ENCODE measurements at regions not wholly inside any gene's neighbourhood (a gene's known extent, or its start where the extent isn't known, plus 50 kb on each side); places are given as distances from the start of the nearest gene placed in this dataset.

DNA sequence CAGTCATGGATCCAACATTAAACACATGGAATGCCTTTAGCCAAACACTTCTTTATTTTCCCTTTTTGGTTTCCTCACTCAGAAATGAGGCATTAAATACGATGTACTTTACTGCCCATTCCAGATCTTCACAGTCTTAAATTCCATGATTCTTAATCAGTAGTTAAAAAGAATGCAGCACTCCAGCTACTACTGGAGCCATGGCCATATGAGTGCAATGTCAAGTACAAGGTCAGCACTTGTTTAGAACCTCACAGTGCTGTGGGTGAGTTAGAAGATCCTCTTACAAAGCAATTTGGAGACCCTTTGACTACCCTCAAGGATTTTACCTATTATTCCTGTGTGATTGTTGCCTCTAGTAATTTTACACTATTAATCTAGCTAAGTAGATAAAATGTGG is 550.3 kb upstream of the LRRTM1 start:
- DNase-seq (ENCODE audit: low read depth, low spot score) (no peak), ATAC-seq (no peak)
- intact Hi-C loops (cut with micrococcal nuclease; ENCODE audit: unreplicated experiment) = no loop called here
- POLR2A ChIA-PET = no interaction called here
- H3K4me3 ChIP-seq (ENCODE audit: low read depth in 2 of 2, low read length in 2 of 2) = no peak overlapping the region
- no peaks in the 10 kb centered on the region for H3K9me3 ChIP-seq (ENCODE audit: control insufficient read depth, insufficient read depth, low read depth, low read length)
- BruUV-seq (replicated peaks) = no TSS peak
- CTCF ChIA-PET = no interaction called here
- H3K27me3 ChIP-seq (ENCODE audit: control insufficient read depth, insufficient read depth, low read length) = no peaks in the 10 kb centered on the region
- no peaks in the 10 kb centered on the region for H3K4me1 ChIP-seq (ENCODE audit: control insufficient read depth, insufficient read depth, low read length)
- TF ChIP-seq, protein P1, sequence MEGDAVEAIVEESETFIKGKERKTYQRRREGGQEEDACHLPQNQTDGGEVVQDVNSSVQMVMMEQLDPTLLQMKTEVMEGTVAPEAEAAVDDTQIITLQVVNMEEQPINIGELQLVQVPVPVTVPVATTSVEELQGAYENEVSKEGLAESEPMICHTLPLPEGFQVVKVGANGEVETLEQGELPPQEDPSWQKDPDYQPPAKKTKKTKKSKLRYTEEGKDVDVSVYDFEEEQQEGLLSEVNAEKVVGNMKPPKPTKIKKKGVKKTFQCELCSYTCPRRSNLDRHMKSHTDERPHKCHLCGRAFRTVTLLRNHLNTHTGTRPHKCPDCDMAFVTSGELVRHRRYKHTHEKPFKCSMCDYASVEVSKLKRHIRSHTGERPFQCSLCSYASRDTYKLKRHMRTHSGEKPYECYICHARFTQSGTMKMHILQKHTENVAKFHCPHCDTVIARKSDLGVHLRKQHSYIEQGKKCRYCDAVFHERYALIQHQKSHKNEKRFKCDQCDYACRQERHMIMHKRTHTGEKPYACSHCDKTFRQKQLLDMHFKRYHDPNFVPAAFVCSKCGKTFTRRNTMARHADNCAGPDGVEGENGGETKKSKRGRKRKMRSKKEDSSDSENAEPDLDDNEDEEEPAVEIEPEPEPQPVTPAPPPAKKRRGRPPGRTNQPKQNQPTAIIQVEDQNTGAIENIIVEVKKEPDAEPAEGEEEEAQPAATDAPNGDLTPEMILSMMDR (IDR thresholded peaks at IDR 0.05) = no peak
- TF ChIP-seq, protein P2, sequence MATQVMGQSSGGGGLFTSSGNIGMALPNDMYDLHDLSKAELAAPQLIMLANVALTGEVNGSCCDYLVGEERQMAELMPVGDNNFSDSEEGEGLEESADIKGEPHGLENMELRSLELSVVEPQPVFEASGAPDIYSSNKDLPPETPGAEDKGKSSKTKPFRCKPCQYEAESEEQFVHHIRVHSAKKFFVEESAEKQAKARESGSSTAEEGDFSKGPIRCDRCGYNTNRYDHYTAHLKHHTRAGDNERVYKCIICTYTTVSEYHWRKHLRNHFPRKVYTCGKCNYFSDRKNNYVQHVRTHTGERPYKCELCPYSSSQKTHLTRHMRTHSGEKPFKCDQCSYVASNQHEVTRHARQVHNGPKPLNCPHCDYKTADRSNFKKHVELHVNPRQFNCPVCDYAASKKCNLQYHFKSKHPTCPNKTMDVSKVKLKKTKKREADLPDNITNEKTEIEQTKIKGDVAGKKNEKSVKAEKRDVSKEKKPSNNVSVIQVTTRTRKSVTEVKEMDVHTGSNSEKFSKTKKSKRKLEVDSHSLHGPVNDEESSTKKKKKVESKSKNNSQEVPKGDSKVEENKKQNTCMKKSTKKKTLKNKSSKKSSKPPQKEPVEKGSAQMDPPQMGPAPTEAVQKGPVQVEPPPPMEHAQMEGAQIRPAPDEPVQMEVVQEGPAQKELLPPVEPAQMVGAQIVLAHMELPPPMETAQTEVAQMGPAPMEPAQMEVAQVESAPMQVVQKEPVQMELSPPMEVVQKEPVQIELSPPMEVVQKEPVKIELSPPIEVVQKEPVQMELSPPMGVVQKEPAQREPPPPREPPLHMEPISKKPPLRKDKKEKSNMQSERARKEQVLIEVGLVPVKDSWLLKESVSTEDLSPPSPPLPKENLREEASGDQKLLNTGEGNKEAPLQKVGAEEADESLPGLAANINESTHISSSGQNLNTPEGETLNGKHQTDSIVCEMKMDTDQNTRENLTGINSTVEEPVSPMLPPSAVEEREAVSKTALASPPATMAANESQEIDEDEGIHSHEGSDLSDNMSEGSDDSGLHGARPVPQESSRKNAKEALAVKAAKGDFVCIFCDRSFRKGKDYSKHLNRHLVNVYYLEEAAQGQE (IDR thresholded peaks at IDR 0.05; ENCODE audit: insufficient read depth in 1 of 2, low read depth in 2 of 2, low read length in 1 of 2) = no peak
- no peak for TF ChIP-seq SIN3A (IDR thresholded peaks at IDR 0.05; ENCODE audit: borderline replicate concordance, insufficient read depth, low read depth, low read length)
- no peak for TF ChIP-seq TCF7L2 (IDR thresholded peaks at IDR 0.05; ENCODE audit: low read depth, low read length)
- TF ChIP-seq POLR2AphosphoS5 (IDR thresholded peaks at IDR 0.05; ENCODE audit: low read depth, low read length) = no peak
- in situ Hi-C loops (cut with HindIII; ENCODE audit: low pct_unique_long_range_greater_than_20kb, low sequenced_read_pairs) = no loop called here
- H3K27ac ChIP-seq (ENCODE audit: low read length) = no peak overlapping the region
- no peaks in the 10 kb centered on the region for H3K36me3 ChIP-seq (ENCODE audit: control insufficient read depth, insufficient read depth, low read length)

DNA sequence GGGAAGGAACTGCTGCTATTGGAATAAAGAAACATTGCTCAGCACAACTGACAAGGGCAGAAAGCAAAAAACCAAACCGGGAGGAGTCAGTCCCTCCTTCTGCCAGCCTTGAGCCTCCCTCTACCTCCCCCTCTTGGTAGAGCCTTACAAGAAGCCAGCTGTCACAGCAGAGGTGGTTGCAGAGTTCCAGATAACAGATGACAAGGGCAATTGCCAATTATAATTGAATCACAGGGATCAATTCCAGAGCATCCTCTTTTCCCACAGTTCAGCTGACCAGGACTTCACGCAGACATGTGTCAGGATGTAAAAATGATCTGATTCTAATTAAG is 548.2 kb upstream of the LRRTM1 start:
- H3K4me3 ChIP-seq (ENCODE audit: low read depth in 2 of 2, low read length in 2 of 2) = no peak overlapping the region
- no peak overlapping the region for H3K27ac ChIP-seq (ENCODE audit: low read length)
- no TSS peak for BruUV-seq (replicated peaks)
- in situ Hi-C loops (cut with HindIII; ENCODE audit: low pct_unique_long_range_greater_than_20kb, low sequenced_read_pairs) = no loop called here
- ChIA-PET CTCF (no interaction called here), POLR2A (no interaction called here)
- no peaks in the 10 kb centered on the region for H3K36me3 ChIP-seq (ENCODE audit: control insufficient read depth, insufficient read depth, low read length)
- ATAC-seq (no peak), DNase-seq (ENCODE audit: low read depth, low spot score) (no peak)
- intact Hi-C loops (cut with micrococcal nuclease; ENCODE audit: unreplicated experiment) = no loop called here
- no peaks in the 10 kb centered on the region for H3K27me3 ChIP-seq (ENCODE audit: control insufficient read depth, insufficient read depth, low read length)
- H3K9me3 ChIP-seq (ENCODE audit: control insufficient read depth, insufficient read depth, low read depth, low read length) = no peaks in the 10 kb centered on the region
- TF ChIP-seq POLR2AphosphoS5 (IDR thresholded peaks at IDR 0.05; ENCODE audit: low read depth, low read length) (no peak), TCF7L2 (IDR thresholded peaks at IDR 0.05; ENCODE audit: low read depth, low read length) (no peak), SIN3A (IDR thresholded peaks at IDR 0.05; ENCODE audit: borderline replicate concordance, insufficient read depth, low read depth, low read length) (no peak)
- TF ChIP-seq, protein P1 (IDR thresholded peaks at IDR 0.05) = no peak
- TF ChIP-seq, protein P2 (IDR thresholded peaks at IDR 0.05; ENCODE audit: insufficient read depth in 1 of 2, low read depth in 2 of 2, low read length in 1 of 2) = no peak
- no peaks in the 10 kb centered on the region for H3K4me1 ChIP-seq (ENCODE audit: control insufficient read depth, insufficient read depth, low read length)

Measured in Panc1 (cell line).